NCI-H2081 treated with DMSO at 0.1 percent for 48 hours (cell line): ENCODE measurements at regions not wholly inside any gene's neighbourhood (a gene's known extent, or its start where the extent isn't known, plus 50 kb on each side); places are given as distances from the start of the nearest gene placed in this dataset.

ENCODE experiments used
- DNase-seq: peaks from one replicate; lab custom pipeline; 2025; lab: John Stamatoyannopoulos, UW

- no peak for DNase-seq
Measured at GRCh38 chr5:4880304-4880741, 259.8 kb upstream of the ADAMTS16 start.

DNA sequence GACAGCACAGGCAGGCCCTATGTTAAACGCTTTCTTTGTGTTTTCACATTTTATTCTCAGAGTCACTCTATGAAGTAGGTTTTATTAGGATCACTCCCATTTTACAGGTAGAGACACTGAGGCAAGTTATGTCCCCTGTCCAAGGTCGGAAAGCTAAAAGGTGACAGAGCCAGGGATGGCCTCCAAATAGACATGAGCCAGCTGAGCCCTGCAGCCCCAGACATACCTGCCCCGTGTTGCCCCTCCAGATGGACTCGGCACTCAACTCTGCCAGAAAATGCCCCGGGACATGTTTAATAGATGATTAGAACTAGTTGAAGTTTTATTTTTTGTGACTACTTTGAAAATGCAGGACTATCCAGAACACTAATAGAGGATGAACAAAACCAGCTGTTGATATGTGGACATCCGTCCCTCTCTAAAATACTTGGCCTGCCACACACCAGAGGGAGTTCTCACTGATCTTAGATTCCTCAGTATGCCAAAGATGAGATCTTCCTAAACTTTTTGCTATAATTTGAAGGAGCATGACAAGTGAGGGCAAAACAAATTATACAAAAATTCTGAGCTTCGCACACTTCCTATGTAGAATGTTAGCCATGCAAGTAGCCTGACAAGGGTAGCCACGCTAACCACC is 258.6 kb upstream of the ADAMTS16 start:
- DNase-seq, result no peak

GRCh38 chr5:4882186-4882585 is 257.9 kb upstream of the ADAMTS16 start:
- DNase-seq, result no peak

GRCh38 chr5:4883360-4883759 is 256.8 kb upstream of the ADAMTS16 start:
- DNase-seq, result no peak

- no peak for DNase-seq
Measured at GRCh38 chr5:4893063-4893744, 246.9 kb upstream of the ADAMTS16 start.

GRCh38 chr5:4896328-4896727 is 243.8 kb upstream of the ADAMTS16 start:
- DNase-seq, result no peak

DNA sequence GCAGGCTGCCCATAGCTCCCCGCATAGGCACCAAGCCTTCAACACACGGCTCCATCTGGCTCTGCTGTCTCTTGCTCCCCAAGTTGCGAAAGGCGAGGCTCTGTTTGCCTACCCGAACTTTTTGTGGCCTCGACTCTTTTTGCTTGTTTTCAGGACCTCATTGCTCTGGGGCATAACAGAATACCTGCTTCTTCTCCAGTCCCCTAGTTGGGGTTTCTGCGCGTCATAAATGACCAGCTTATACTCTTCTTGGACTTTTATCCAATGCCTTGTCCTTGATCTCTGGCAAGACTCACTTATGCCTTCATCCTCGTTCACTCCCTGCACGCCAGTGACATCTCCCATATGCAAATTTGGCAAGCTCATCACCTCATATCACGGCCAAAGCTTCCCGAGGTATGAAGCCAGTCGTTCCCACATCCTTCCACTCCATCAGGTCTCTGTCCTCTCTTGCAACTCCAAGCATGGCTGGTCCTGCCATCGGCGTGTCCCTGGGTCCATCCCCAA is 238.8 kb upstream of the ADAMTS16 start:
- DNase-seq, result no peak

- no peak for DNase-seq
Measured at GRCh38 chr5:4901924-4902323, 238.2 kb upstream of the ADAMTS16 start.

DNA sequence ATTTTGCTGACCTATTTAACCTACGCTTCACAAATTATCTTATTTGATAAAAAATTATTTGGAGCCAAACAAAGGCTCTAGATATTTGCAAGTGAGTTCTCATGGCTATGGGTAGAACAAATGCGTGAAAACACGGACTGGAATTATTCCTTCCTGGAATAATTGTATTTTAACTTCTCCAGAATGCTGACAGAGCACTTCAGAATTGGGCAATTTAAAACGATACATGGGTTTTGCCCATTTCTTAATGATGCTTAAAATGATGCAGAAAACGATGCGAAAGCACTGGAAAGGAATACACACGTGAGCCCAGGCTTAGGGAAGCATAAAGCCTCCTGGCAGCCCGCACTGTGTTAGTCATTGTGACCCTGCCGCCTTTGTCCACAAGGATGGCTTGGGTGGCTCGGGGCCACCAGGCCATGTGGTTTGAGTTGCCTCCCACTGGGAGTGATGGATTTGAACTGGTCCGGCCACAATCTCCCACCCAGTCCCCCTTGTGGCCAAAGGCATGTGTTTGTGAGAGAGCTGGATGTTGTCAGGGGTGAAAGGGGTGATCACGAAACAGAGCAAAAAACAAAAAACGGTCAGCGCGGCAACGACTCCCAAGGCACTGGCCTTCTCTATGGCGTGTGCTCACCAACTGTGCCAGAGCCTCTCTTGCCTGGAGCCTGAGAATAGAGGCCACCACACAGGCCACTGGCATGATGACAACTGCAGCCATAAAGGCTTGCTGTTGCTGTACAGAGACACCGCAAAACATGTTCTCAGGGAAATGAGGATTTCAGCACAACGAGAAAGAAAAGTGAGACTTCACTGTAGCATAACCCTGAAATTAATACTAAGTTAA is 234.2 kb upstream of the ADAMTS16 start:
- DNase-seq, result no peak

GRCh38 chr5:4906786-4907185 is 233.3 kb upstream of the ADAMTS16 start:
- DNase-seq, result no peak

DNA sequence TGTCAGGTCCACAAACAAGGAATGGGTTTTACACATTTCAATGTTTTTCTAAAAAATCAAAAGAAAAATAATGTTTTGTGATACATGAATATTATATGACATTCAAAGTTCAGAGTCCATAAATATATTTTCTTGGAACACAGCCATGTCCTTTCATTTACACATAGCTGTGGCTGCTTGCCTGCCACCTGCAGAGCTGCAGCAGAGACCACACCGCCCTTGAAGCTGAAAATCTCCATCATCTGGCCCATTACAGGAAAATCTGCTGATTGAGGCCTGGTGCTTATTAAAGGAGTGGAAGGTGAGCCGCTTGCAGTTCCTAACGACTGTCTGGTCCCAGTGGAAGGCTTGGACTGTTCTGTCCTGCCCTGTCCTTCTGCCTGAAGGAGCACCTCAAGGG is 232.6 kb upstream of the ADAMTS16 start:
- no peak for DNase-seq

GRCh38 chr5:4909086-4909485 is 231.0 kb upstream of the ADAMTS16 start:
- no peak for DNase-seq

- no peak for DNase-seq
Measured at GRCh38 chr5:4911646-4912403, 228.3 kb upstream of the ADAMTS16 start.

- DNase-seq, result no peak
Measured at GRCh38 chr5:4921929-4922328, 218.2 kb upstream of the ADAMTS16 start.

DNA sequence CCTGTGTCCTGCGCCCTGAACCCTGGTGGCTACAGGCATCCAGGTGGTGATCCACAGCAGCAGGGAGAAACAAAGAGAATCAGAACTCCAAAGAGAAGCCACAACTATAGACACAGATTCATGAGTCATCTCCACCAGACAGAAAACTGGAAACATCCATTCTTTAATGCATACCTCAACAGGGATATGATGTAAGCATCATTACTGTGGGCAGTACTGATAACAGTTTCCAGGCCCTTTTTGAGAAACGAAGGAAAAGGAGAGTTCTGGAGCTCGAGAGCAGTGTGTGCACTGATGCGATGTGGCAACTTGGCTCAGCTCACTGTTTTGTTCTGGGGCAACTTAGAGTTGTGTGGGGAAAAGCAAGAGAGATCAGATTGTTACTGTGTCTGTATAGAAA is 215.6 kb upstream of the ADAMTS16 start:
- DNase-seq, result no peak

- DNase-seq, result no peak
Measured at GRCh38 chr5:4927097-4927496, 213.0 kb upstream of the ADAMTS16 start.

DNA sequence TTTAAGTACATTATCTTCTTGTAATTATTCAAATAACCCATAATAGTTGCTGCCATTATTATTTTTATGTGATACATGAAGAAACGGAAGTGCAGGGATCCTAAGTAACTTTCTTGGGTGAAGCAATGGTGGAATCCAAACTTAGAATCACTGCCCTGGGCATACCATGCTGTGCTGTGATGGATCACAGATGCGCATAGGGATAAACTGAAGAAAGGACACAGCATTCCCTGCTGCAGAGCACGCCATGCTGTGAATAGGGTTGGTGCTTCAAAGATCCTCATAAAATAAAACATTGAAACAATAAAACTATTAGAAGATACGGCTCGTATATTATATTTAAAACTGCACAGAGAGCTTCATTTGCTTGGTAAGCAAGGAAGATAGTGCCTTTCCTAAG is 211.7 kb upstream of the ADAMTS16 start:
- no peak for DNase-seq

GRCh38 chr5:4929092-4929655 is 211.0 kb upstream of the ADAMTS16 start:
- DNase-seq, result no peak

DNA sequence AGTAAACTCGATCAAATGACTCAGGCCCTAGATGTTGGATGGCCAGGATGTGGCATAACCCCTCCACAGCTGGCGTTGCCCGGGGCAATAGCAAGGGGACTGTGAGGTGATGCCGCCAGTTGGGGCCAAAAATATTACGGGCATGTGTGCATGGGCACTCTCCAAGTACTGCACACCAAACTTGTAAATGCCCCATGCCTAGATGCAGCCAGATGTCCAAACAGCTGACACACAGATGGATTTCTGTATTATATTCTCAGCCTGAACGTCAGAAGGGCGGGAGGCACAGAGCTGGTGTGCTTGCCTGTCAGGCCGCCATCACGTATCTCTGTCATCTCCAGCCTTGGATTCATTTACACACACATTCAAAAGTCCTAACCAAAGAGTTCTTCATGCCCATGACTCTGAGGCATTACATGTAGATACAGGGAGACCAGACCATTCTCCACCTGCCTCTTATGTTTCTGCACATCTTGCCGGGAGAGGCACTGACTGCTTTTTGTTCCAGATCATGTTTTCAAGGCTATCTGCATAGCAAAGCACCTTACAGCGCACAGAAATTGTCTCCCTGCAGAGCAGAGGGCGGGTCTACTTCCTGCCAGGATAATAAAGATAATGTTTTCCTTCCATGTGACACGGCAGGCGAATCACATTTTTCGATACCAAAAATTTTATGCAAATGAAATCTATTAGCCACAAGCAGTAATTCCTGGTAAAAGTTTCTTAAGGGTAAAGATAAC is 200.9 kb upstream of the ADAMTS16 start:
- no peak for DNase-seq

DNA sequence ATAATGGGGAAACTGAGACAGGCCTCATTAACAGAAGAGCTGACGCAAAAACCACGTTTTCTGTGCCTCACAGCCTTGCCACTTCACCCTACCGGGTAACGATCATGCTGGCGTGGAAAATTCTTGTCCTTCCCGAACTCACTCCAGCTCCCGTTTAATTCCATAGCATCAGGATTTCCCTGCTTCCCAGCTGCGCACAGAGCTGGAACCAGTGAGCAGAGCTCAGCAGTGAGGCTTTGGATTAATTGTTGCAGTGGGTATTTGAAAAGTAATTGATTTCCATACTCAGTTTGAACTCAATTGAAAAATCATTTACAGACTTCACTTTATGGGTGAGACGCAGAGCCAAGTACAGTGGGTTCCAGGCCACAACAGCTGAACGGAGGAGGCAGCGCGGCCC is 199.0 kb upstream of the ADAMTS16 start:
- DNase-seq, result no peak
